ENCODE measurements at regions not wholly inside any gene's neighbourhood (a gene's known extent, or its start where the extent isn't known, plus 50 kb on each side); places are given as distances from the start of the nearest gene placed in this dataset.

GRCh38 chr11:122172352-122173073 is 56.5 kb upstream of the BLID start:
- TF ChIP-seq CTCF (IDR thresholded peaks at IDR 0.05) (no peak), POLR2A (IDR thresholded peaks at IDR 0.05) (no peak), POLR2AphosphoS5 (IDR thresholded peaks at IDR 0.05; ENCODE audit: insufficient read depth in 1 of 2, low read depth in 1 of 2) (no peak)

All from vagina (tissue), 2 donors.